HepG2 (cell line): ENCODE measurements at regions not wholly inside any gene's neighbourhood (a gene's known extent, or its start where the extent isn't known, plus 50 kb on each side); places are given as distances from the start of the nearest gene placed in this dataset.

Source experiments
- ATAC-seq: fragments of 200-7000 bp; cut with Tn5 transposase; 3 replicates; pipeline ENCODE4 v1.9.1; 2020; ENCODE audit warnings: mild to moderate bottlenecking, moderate library complexity
- BruUV-seq: library from RNA; stranded (reverse); fragments of 400-500 nt; replicated peaks from 2 replicates; lab custom pipeline; 2021; lab: Mats Ljungman, UMichigan
- CTCF ChIA-PET: fragments of 300-600 bp; formaldehyde crosslinking; extraction: SDS; loops from one replicate; lab custom pipeline; 2021; ENCODE audit warnings: low total read pairs, inconsistent platforms, low intra/inter-chr PET ratio; lab: Yijun Ruan, JAX
- POLR2A ChIA-PET: fragments of 350-600 bp; sonication (Branson Sonifier 250); formaldehyde crosslinking; loops from one replicate; lab custom pipeline; 2020; ENCODE audit warnings: antibody characterized with exemption, inconsistent platforms; lab: Yijun Ruan, JAX
- DNase-seq: peaks from one replicate; pipeline ENCODE4 v3.0.0-alpha.2; 2015; ENCODE audit warnings: low spot score
- FAIRE-seq: peaks from 3 replicates; lab custom pipeline; 2011; peaks lifted over from hg19 to GRCh38; lab: Jason Lieb, UNC
- H2AFZ ChIP-seq: one replicate; pipeline ENCODE4 v1.6.1; 2011; ENCODE audit warnings: low read length, inconsistent platforms
- H3K27ac ChIP-seq: fragments of 300-600 bp; 3 replicates; pipeline ENCODE4 v1.8.0; 2011; ENCODE audit warnings: mixed run types, mild to moderate bottlenecking, mixed read lengths, low read length, inconsistent platforms; ENCODE audit not compliant: insufficient read depth; ENCODE audit errors: extremely low read length
- H3K27me3 ChIP-seq, 2 experiments: fragments of 200-600 bp in 1 of 2; 2 replicates in 1 of 2; 3 replicates in 1 of 2; pipeline versions ENCODE4 v1.6.0 to v1.8.0; 2011; ENCODE audit warnings: low read length in 2 of 2, mild to moderate bottlenecking in 2 of 2, moderate library complexity in 2 of 2, inconsistent platforms in 1 of 2; ENCODE audit not compliant: insufficient read depth in 2 of 2, control insufficient read depth in 1 of 2
- H3K36me3 ChIP-seq, 2 experiments: fragments of 200-600 bp in 1 of 2; replicated peaks in 1 of 2; 2 replicates in 1 of 2; 3 replicates in 1 of 2; pipeline versions ENCODE4 v1.5.1 to v1.8.0; 2011; ENCODE audit warnings: low read length in 2 of 2, inconsistent platforms in 1 of 2; ENCODE audit not compliant: insufficient read depth in 2 of 2, control insufficient read depth in 1 of 2
- H3K4me1 ChIP-seq: 2 replicates; pipeline ENCODE4 v1.5.1; 2012; ENCODE audit warnings: low read length, inconsistent platforms; ENCODE audit not compliant: insufficient read depth
- H3K4me2 ChIP-seq: 2 replicates; pipeline ENCODE4 v1.6.0; 2011; ENCODE audit warnings: low read depth, low read length, inconsistent platforms
- H3K4me3 ChIP-seq, 3 experiments: fragments of 200-600 bp in 1 of 3; sonication (generic), shearing (Covaris generic) in 1 of 3; replicated peaks in 1 of 3; 2 replicates each; pipeline ENCODE4 v1.5.1; 2011 to 2016; ENCODE audit warnings: low read length in 3 of 3, inconsistent platforms in 2 of 3, low read depth in 2 of 3, mild to moderate bottlenecking in 2 of 3, control low read depth in 1 of 3, mixed read lengths in 1 of 3; ENCODE audit not compliant: insufficient read depth in 1 of 3
- H3K79me2 ChIP-seq: one replicate; pipeline ENCODE4 v1.6.1; 2011; ENCODE audit warnings: low read length, inconsistent platforms; ENCODE audit not compliant: insufficient read depth
- H3K9ac ChIP-seq: 2 replicates; pipeline ENCODE4 v1.6.0; 2011; ENCODE audit warnings: mild to moderate bottlenecking, low read depth, low read length, inconsistent platforms; ENCODE audit not compliant: insufficient read depth
- H3K9me3 ChIP-seq: 2 replicates; pipeline ENCODE4 v1.5.1; 2012; ENCODE audit warnings: mild to moderate bottlenecking, low read length
- H4K20me1 ChIP-seq: 2 replicates; pipeline ENCODE4 v1.6.0; 2011; ENCODE audit warnings: inconsistent platforms, mild to moderate bottlenecking, low read length, moderate library complexity; ENCODE audit not compliant: insufficient read depth
- AKAP8 ChIP-seq: sonication (generic); formaldehyde crosslinking; IDR thresholded peaks from 2 replicates; pipeline ENCODE4 v1.5.1; 2020; ENCODE audit warnings: mild to moderate bottlenecking, missing genetic modification reagents
- ATF7-NPFF ChIP-seq: sonication (generic); formaldehyde crosslinking; IDR thresholded peaks from 2 replicates; pipeline ENCODE4 v1.8.1; 2023; ENCODE audit warnings: mild to moderate bottlenecking, low read depth, missing genetic modification reagents, moderate library complexity
- BCLAF1 ChIP-seq: fragments of 450-650 bp; IDR thresholded peaks from 2 replicates; pipeline ENCODE4 v1.6.1; 2017; ENCODE audit warnings: mild to moderate bottlenecking
- CREB1 ChIP-seq, 2 experiments: fragments of 450-650 bp in 1 of 2; IDR thresholded peaks; 2 replicates each; pipeline ENCODE4 v1.6.1; 2016 to 2017; ENCODE audit warnings: control low read depth in 1 of 2, mild to moderate bottlenecking in 1 of 2, missing compliant biosample characterization in 1 of 2, missing genetic modification characterization in 1 of 2
- KLF13 ChIP-seq: sonication (generic); formaldehyde crosslinking; IDR thresholded peaks from 2 replicates; pipeline ENCODE4 v1.4.0; 2020; ENCODE audit warnings: mild to moderate bottlenecking, missing genetic modification reagents
- MAF1 ChIP-seq: sonication (generic); formaldehyde crosslinking; IDR thresholded peaks from 2 replicates; pipeline ENCODE4 v1.5.0; 2020; ENCODE audit warnings: missing genetic modification reagents, borderline replicate concordance
- MTA1 ChIP-seq: sonication (generic); formaldehyde crosslinking; IDR thresholded peaks from 2 replicates; pipeline ENCODE4 v1.4.0; 2020; ENCODE audit warnings: missing genetic modification reagents, mild to moderate bottlenecking, borderline replicate concordance
- NCOA2 ChIP-seq: sonication (generic); formaldehyde crosslinking; IDR thresholded peaks from 2 replicates; pipeline ENCODE4 v1.8.0; 2022; ENCODE audit warnings: inconsistent platforms
- RBFOX2 ChIP-seq: fragments of 200-400 bp; formaldehyde crosslinking; IDR thresholded peaks from 2 replicates; pipeline ENCODE4 v1.6.1; 2017; ENCODE audit warnings: low read depth, mild to moderate bottlenecking, low read length
- SCMH1 ChIP-seq: sonication (generic); formaldehyde crosslinking; IDR thresholded peaks from 2 replicates; pipeline ENCODE4 v1.9.0; 2021; ENCODE audit warnings: missing genetic modification reagents, mild to moderate bottlenecking, borderline replicate concordance
- SUZ12 ChIP-seq: fragments of 150-350 bp; IDR thresholded peaks from 2 replicates; pipeline ENCODE4 v1.6.1; 2014; ENCODE audit warnings: low read depth, low read length
- TEAD2 ChIP-seq: sonication (generic); formaldehyde crosslinking; IDR thresholded peaks from 2 replicates; pipeline ENCODE4 v1.9.0; 2021; ENCODE audit warnings: missing genetic modification reagents
- ZBTB7A ChIP-seq: sonication (generic); formaldehyde crosslinking; IDR thresholded peaks from 2 replicates; pipeline ENCODE4 v1.8.0; 2022; ENCODE audit warnings: mild to moderate bottlenecking, missing genetic modification reagents
- ZFP62 ChIP-seq: sonication (generic); formaldehyde crosslinking; IDR thresholded peaks from 2 replicates; pipeline ENCODE4 v1.4.0; 2020; ENCODE audit warnings: missing genetic modification reagents
- ZFY ChIP-seq: sonication (generic); formaldehyde crosslinking; IDR thresholded peaks from 2 replicates; pipeline ENCODE4 v1.4.0; 2020; ENCODE audit warnings: missing genetic modification reagents
- ZNF44 ChIP-seq: sonication (generic); formaldehyde crosslinking; IDR thresholded peaks from 2 replicates; pipeline ENCODE4 v1.5.1; 2020; ENCODE audit warnings: mild to moderate bottlenecking, missing genetic modification reagents
- ZNF672 ChIP-seq: sonication (generic); formaldehyde crosslinking; IDR thresholded peaks from 2 replicates; pipeline ENCODE4 v1.8.1; 2022; ENCODE audit warnings: missing genetic modification reagents
- WGBS: methylation state at CpG from one replicate; pipeline ENCODE4 v1.1.6; 2017; ENCODE audit warnings: low lambda C conversion rate; 5-methylcytosine and 5-hydroxymethylcytosine counted together
- in situ Hi-C: cut with HindIII; loops from 2 replicates; pipeline ENCODE4 v1.10.0; 2017; ENCODE audit warnings: low pct_unique_long_range_greater_than_20kb; ENCODE audit not compliant: extremely low pct_ligation_motif_present
- intact Hi-C: fragments of 100-400 bp; cut with micrococcal nuclease; formaldehyde crosslinking; loops from one replicate; pipeline ENCODE4 v1.10.0; 2022; ENCODE audit not compliant: unreplicated experiment
- TF ChIP-seq, protein P1 (sequence below): sonication (generic); formaldehyde crosslinking; IDR thresholded peaks from 2 replicates; pipeline ENCODE4 v1.4.0; 2020; ENCODE audit warnings: missing genetic modification reagents, borderline replicate concordance

DNA sequence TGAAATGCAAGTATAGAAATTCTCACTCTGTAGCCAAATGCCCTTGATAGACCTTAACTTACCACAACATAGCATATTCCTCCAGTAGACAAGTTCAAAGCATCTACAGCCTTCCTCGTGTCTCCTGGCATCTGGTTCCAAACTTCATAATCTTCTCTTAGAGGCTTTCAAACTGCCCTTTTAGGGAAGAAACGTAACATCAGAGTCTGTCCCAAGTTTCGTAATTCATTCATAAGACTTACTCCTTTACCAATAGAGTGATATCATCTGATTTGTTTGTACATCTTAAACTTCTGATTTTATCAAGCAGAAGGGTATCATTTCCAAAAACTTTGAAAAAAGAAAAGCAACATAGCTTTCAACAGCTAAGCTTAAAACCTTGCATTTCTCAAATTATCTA, 137.4 kb downstream of the SPRY2 start:
- BruUV-seq: no TSS peak
- DNase-seq: no peak
- ATAC-seq: no peak
- Histone ChIP-seq H3K27ac (no peak overlapping the region), H3K27me3 (no peaks in the 10 kb centered on the region)
- TF ChIP-seq, protein P1, sequence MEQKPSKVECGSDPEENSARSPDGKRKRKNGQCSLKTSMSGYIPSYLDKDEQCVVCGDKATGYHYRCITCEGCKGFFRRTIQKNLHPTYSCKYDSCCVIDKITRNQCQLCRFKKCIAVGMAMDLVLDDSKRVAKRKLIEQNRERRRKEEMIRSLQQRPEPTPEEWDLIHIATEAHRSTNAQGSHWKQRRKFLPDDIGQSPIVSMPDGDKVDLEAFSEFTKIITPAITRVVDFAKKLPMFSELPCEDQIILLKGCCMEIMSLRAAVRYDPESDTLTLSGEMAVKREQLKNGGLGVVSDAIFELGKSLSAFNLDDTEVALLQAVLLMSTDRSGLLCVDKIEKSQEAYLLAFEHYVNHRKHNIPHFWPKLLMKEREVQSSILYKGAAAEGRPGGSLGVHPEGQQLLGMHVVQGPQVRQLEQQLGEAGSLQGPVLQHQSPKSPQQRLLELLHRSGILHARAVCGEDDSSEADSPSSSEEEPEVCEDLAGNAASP (CRISPR knock-in tag): no peak
- TF ChIP-seq TEAD2 (CRISPR knock-in tag) (no peak), ZFY (CRISPR knock-in tag) (no peak), CREB1 (IDR thresholded peaks at IDR 0.05) (no peak), CREB1 (CRISPR knock-in tag; IDR thresholded peaks at IDR 0.05) (no peak), ATF7-NPFF (CRISPR knock-in tag) (no peak), BCLAF1 (no peak), ZNF44 (CRISPR knock-in tag) (no peak), NCOA2 (CRISPR knock-in tag) (no peak), ZNF672 (CRISPR knock-in tag) (no peak), KLF13 (CRISPR knock-in tag) (no peak), RBFOX2 (no peak), MAF1 (CRISPR knock-in tag) (no peak), MTA1 (CRISPR knock-in tag) (no peak), AKAP8 (CRISPR knock-in tag) (no peak), ZBTB7A (CRISPR knock-in tag) (no peak), ZFP62 (CRISPR knock-in tag) (no peak), SCMH1 (CRISPR knock-in tag) (no peak), SUZ12 (no peak)
- TF ChIP-seq, all 625 proteins: peak for 0
- Histone ChIP-seq H4K20me1 (no peaks in the 10 kb centered on the region), H3K9ac (no peak overlapping the region), H3K36me3 (no peaks in the 10 kb centered on the region), H3K4me2 (no peak overlapping the region), H3K9me3 (no peaks in the 10 kb centered on the region), H3K4me3 (no peak overlapping the region), H3K4me1 (no peaks in the 10 kb centered on the region), H2AFZ (no peak overlapping the region), H3K79me2 (no peaks in the 10 kb centered on the region)
- FAIRE-seq: no peak
- in situ Hi-C loops (no loop called here), intact Hi-C loops (no loop called here)
- WGBS: 5% methylated on average over 3 of the region's 3 CpGs
- ChIA-PET POLR2A (no interaction called here), CTCF (no interaction called here)
